ENCODE measurements at regions not wholly inside any gene's neighbourhood (a gene's known extent, or its start where the extent isn't known, plus 50 kb on each side); places are given as distances from the start of the nearest gene placed in this dataset.

GRCh38 chr10:120684226-120684625, 166.9 kb upstream of the WDR11 start:
- no peak for DNase-seq (ENCODE audit: low read depth)
- TF ChIP-seq, protein P1, sequence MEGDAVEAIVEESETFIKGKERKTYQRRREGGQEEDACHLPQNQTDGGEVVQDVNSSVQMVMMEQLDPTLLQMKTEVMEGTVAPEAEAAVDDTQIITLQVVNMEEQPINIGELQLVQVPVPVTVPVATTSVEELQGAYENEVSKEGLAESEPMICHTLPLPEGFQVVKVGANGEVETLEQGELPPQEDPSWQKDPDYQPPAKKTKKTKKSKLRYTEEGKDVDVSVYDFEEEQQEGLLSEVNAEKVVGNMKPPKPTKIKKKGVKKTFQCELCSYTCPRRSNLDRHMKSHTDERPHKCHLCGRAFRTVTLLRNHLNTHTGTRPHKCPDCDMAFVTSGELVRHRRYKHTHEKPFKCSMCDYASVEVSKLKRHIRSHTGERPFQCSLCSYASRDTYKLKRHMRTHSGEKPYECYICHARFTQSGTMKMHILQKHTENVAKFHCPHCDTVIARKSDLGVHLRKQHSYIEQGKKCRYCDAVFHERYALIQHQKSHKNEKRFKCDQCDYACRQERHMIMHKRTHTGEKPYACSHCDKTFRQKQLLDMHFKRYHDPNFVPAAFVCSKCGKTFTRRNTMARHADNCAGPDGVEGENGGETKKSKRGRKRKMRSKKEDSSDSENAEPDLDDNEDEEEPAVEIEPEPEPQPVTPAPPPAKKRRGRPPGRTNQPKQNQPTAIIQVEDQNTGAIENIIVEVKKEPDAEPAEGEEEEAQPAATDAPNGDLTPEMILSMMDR (IDR thresholded peaks at IDR 0.05; ENCODE audit: insufficient read depth, low read depth, low read length, missing control alignments): no peak
- H3K4me3 ChIP-seq (ENCODE audit: low read length): no peak overlapping the region

- TF ChIP-seq, protein P1 (IDR thresholded peaks at IDR 0.05; ENCODE audit: insufficient read depth, low read depth, low read length, missing control alignments): no peak
- no peak for DNase-seq (ENCODE audit: low read depth)
- H3K4me3 ChIP-seq (ENCODE audit: low read length): no peak overlapping the region
These were observed 166.0 kb upstream of the WDR11 start for GRCh38 chr10:120685136-120685535.

GRCh38 chr10:120688928-120689327, 162.2 kb upstream of the WDR11 start:
- no peak overlapping the region for H3K4me3 ChIP-seq (ENCODE audit: low read length)
- DNase-seq (ENCODE audit: low read depth): peak; percentile 41
- TF ChIP-seq, protein P1 (IDR thresholded peaks at IDR 0.05; ENCODE audit: insufficient read depth, low read depth, low read length, missing control alignments): no peak

GRCh38 chr10:120689777-120690529, 161.2 kb upstream of the WDR11 start:
- TF ChIP-seq, protein P1 (IDR thresholded peaks at IDR 0.05; ENCODE audit: insufficient read depth, low read depth, low read length, missing control alignments): no peak
- no peak overlapping the region for H3K4me3 ChIP-seq (ENCODE audit: low read length)
- DNase-seq (ENCODE audit: low read depth): no peak

GRCh38 chr10:120691625-120692024, 159.5 kb upstream of the WDR11 start:
- no peak overlapping the region for H3K4me3 ChIP-seq (ENCODE audit: low read length)
- DNase-seq (ENCODE audit: low read depth): no peak
- TF ChIP-seq, protein P1 (IDR thresholded peaks at IDR 0.05; ENCODE audit: insufficient read depth, low read depth, low read length, missing control alignments): no peak

DNA sequence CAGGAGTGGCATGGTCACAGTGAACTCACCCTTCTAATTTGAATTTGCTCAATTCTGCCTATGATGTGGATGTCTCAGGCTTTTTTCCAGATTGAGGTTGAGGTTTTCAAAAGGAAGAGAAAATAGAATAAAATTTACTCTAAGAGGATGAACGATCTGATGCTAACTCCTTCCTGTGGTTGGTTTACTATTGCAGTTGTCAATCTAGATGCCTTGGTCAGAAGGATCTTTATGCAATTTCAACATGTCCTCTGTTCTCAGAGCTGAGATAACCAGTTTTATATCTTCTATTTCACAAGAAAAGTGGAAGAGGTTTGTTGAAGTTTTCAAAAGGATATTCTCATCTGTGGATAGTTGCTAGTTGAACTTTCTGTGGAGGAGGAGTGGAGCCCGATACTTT, 150.7 kb upstream of the WDR11 start:
- no peak for DNase-seq (ENCODE audit: low read depth)
- TF ChIP-seq, protein P1 (IDR thresholded peaks at IDR 0.05; ENCODE audit: insufficient read depth, low read depth, low read length, missing control alignments): no peak
- no peak overlapping the region for H3K4me3 ChIP-seq (ENCODE audit: low read length)

- H3K4me3 ChIP-seq (ENCODE audit: low read length): no peak overlapping the region
- TF ChIP-seq, protein P1 (IDR thresholded peaks at IDR 0.05; ENCODE audit: insufficient read depth, low read depth, low read length, missing control alignments): no peak
- no peak for DNase-seq (ENCODE audit: low read depth)
These were observed 149.8 kb upstream of the WDR11 start for GRCh38 chr10:120701381-120701780.

All from epithelial cell of esophagus (primary cell).